Naive thymus-derived CD4-positive, alpha-beta T cell (primary cell): ENCODE measurements at regions not wholly inside any gene's neighbourhood (a gene's known extent, or its start where the extent isn't known, plus 50 kb on each side); places are given as distances from the start of the nearest gene placed in this dataset.
"Not testable (repeated sequence)": the region's sequence is repeated elsewhere in the genome, so short reads cannot be mapped to it uniquely, and the experiment has no call there.

Source experiments
- ATAC-seq: fragments of 150-1000 bp; cut with Tn5 transposase; 2 replicates; pipeline ENCODE4 v1.10.0; 2021; ENCODE audit warnings: mild to moderate bottlenecking, moderate library complexity
- CTCF ChIA-PET: fragments of 350-600 bp; sonication (Branson Sonifier 250); formaldehyde crosslinking; loops from one replicate; lab custom pipeline; 2021; ENCODE audit warnings: antibody characterized with exemption; lab: Charles Lee
- POLR2A ChIA-PET: fragments of 350-600 bp; sonication (Branson Sonifier 250); formaldehyde crosslinking; loops from one replicate; lab custom pipeline; 2021; ENCODE audit warnings: antibody characterized with exemption, inconsistent platforms; lab: Charles Lee
- DNase-seq, 9 donors: peaks; one replicate each; pipeline versions ENCODE4 v3.0.0 to v3.0.0-alpha.2; 2020 to 2022; ENCODE audit warnings: mixed read lengths in 1 of 9
- H3K27ac ChIP-seq: one replicate; pipeline ENCODE4 v1.7.0; 2013; ENCODE audit warnings: mild to moderate bottlenecking, low read depth, low read length, moderate library complexity
- H3K27me3 ChIP-seq, 2 donors: one replicate each; pipeline ENCODE4 v1.7.0; 2013; ENCODE audit warnings: low read length in 2 of 2, mild to moderate bottlenecking in 2 of 2, moderate library complexity in 2 of 2; ENCODE audit not compliant: control insufficient read depth in 2 of 2, insufficient read depth in 2 of 2
- H3K36me3 ChIP-seq, 3 experiments: 1 replicate in 2 of 3; 2 replicates in 1 of 3; pipeline ENCODE4 v1.7.0; 2013; ENCODE audit warnings: low read length in 3 of 3, mild to moderate bottlenecking in 3 of 3, moderate library complexity in 1 of 3; ENCODE audit not compliant: insufficient read depth in 3 of 3, control insufficient read depth in 2 of 3
- H3K4me1 ChIP-seq, 2 donors: one replicate each; pipeline ENCODE4 v1.7.0; 2013; ENCODE audit warnings: low read length in 2 of 2, mild to moderate bottlenecking in 2 of 2, moderate library complexity in 1 of 2; ENCODE audit not compliant: control insufficient read depth in 2 of 2, insufficient read depth in 2 of 2
- H3K4me3 ChIP-seq: 2 replicates; pipeline ENCODE4 v1.7.0; 2013; ENCODE audit warnings: mild to moderate bottlenecking, low read length
- H3K9me3 ChIP-seq, 3 experiments: 1 replicate in 2 of 3; 2 replicates in 1 of 3; pipeline ENCODE4 v1.7.0; 2013; ENCODE audit warnings: low read length in 3 of 3; ENCODE audit not compliant: control insufficient read depth in 2 of 3
- H3K27ac Mint-ChIP-seq, 9 donors: one replicate each; pipeline ENCODE4 v1.8.0; 2020 to 2022; ENCODE audit warnings: mixed read lengths in 9 of 9, mild to moderate bottlenecking in 8 of 9, moderate library complexity in 5 of 9, inconsistent platforms in 2 of 9
- H3K27me3 Mint-ChIP-seq, 5 donors: one replicate each; pipeline ENCODE4 v1.8.0; 2021 to 2022; ENCODE audit warnings: mixed read lengths in 5 of 5, mild to moderate bottlenecking in 1 of 5
- H3K36me3 Mint-ChIP-seq, 5 donors: one replicate each; pipeline ENCODE4 v1.8.0; 2020 to 2022; ENCODE audit warnings: mixed read lengths in 5 of 5, mild to moderate bottlenecking in 3 of 5, inconsistent platforms in 1 of 5
- H3K4me1 Mint-ChIP-seq, 7 donors: one replicate each; pipeline ENCODE4 v1.8.0; 2020 to 2022; ENCODE audit warnings: mixed read lengths in 7 of 7, mild to moderate bottlenecking in 3 of 7, inconsistent platforms in 1 of 7
- H3K4me3 Mint-ChIP-seq, 10 donors: one replicate each; pipeline ENCODE4 v1.8.0; 2020 to 2022; ENCODE audit warnings: mild to moderate bottlenecking in 10 of 10, mixed read lengths in 10 of 10, moderate library complexity in 6 of 10, inconsistent platforms in 2 of 10
- H3K9me3 Mint-ChIP-seq, 11 donors: one replicate each; pipeline ENCODE4 v1.8.0; 2020 to 2022; ENCODE audit warnings: mixed read lengths in 11 of 11, mild to moderate bottlenecking in 4 of 11, inconsistent platforms in 1 of 11, moderate library complexity in 1 of 11
- intact Hi-C, 2 donors: fragments of 100-400 bp; cut with micrococcal nuclease; formaldehyde crosslinking; loops; one replicate each; pipeline ENCODE4 v1.15.1; 2023

- no peak overlapping the region for H3K27ac Mint-ChIP-seq
- Histone ChIP-seq H3K27ac (no peak overlapping the region), H3K4me3 (no peak overlapping the region), H3K9me3 (no peaks in the 10 kb centered on the region), H3K36me3 (no peaks in the 10 kb centered on the region), H3K4me1 (no peaks in the 10 kb centered on the region), H3K27me3 (no peaks in the 10 kb centered on the region)
- H3K4me3 Mint-ChIP-seq, result no peak overlapping the region
- H3K27me3 Mint-ChIP-seq, result peaks cover 0 to 5% (median 4%) of the 10 kb centered on the region in 5 donors
- DNase-seq, result no peak
- ChIA-PET CTCF (no interaction called here), POLR2A (no interaction called here)
- ATAC-seq, result no peak
- intact Hi-C loops, result no loop called here
- H3K4me1 Mint-ChIP-seq, result no peaks in the 10 kb centered on the region
- no peaks in the 10 kb centered on the region for H3K36me3 Mint-ChIP-seq
- peaks cover 0 to 2% (median 0%) of the 10 kb centered on the region in 11 donors for H3K9me3 Mint-ChIP-seq
These were observed 62.4 kb upstream of the P3H2 start for GRCh38 chr3:190183121-190183520.

GRCh38 chr3:190182418-190183043, 61.8 kb upstream of the P3H2 start:
- Mint-ChIP-seq H3K36me3 (no peaks in the 10 kb centered on the region), H3K4me3 (no peak overlapping the region), H3K27ac (no peak overlapping the region), H3K27me3 (peaks cover 0 to 5% (median 4%) of the 10 kb centered on the region in 5 donors), H3K4me1 (no peaks in the 10 kb centered on the region), H3K9me3 (peaks cover 0 to 2% (median 0%) of the 10 kb centered on the region in 11 donors)
- intact Hi-C loops, result no loop called here
- ChIA-PET CTCF (no interaction called here), POLR2A (no interaction called here)
- Histone ChIP-seq H3K4me3 (no peak overlapping the region), H3K4me1 (no peaks in the 10 kb centered on the region), H3K36me3 (no peaks in the 10 kb centered on the region), H3K27ac (no peak overlapping the region), H3K27me3 (no peaks in the 10 kb centered on the region), H3K9me3 (no peaks in the 10 kb centered on the region)
- no peak for ATAC-seq
- DNase-seq, result no peak

GRCh38 chr3:190180268-190180667, 59.6 kb upstream of the P3H2 start:
- no peak for ATAC-seq
- POLR2A ChIA-PET, result no interaction called here

GRCh38 chr3:190178779-190179178, 58.1 kb upstream of the P3H2 start:
- Histone ChIP-seq H3K27me3 (no peaks in the 10 kb centered on the region), H3K4me3 (no peak overlapping the region), H3K27ac (no peak overlapping the region), H3K4me1 (no peaks in the 10 kb centered on the region), H3K9me3 (no peaks in the 10 kb centered on the region), H3K36me3 (no peaks in the 10 kb centered on the region)
- CTCF ChIA-PET, result no interaction called here
- Mint-ChIP-seq H3K36me3 (no peaks in the 10 kb centered on the region), H3K4me3 (no peak overlapping the region), H3K9me3 (peaks cover 0 to 7% (median 0%) of the 10 kb centered on the region in 11 donors), H3K27ac (no peak overlapping the region), H3K4me1 (peaks cover 0 to 6% (median 0%) of the 10 kb centered on the region in 7 donors), H3K27me3 (peaks cover 9 to 26% (median 21%) of the 10 kb centered on the region in 5 donors)
- POLR2A ChIA-PET, result no interaction called here
- no peak for DNase-seq
- no peak for ATAC-seq
- intact Hi-C loops, result no loop called here

More at GRCh38 chr3:190180268-190180667, 59.6 kb upstream of the P3H2 start:
- H3K4me1 Mint-ChIP-seq, result peaks cover 0 to 6% (median 0%) of the 10 kb centered on the region in 7 donors
- Histone ChIP-seq H3K4me3 (no peak overlapping the region), H3K27me3 (no peaks in the 10 kb centered on the region), H3K9me3 (no peaks in the 10 kb centered on the region), H3K36me3 (no peaks in the 10 kb centered on the region), H3K4me1 (no peaks in the 10 kb centered on the region), H3K27ac (no peak overlapping the region)
- H3K4me3 Mint-ChIP-seq, result no peak overlapping the region
- H3K9me3 Mint-ChIP-seq, result peaks cover 0 to 7% (median 0%) of the 10 kb centered on the region in 11 donors
- no peak for DNase-seq
- CTCF ChIA-PET, result no interaction called here
- H3K27me3 Mint-ChIP-seq, result peaks cover 6 to 18% (median 12%) of the 10 kb centered on the region in 5 donors
- intact Hi-C loops, result no loop called here
- no peaks in the 10 kb centered on the region for H3K36me3 Mint-ChIP-seq
- H3K27ac Mint-ChIP-seq, result no peak overlapping the region

GRCh38 chr3:190176933-190177525, 56.3 kb upstream of the P3H2 start:
- H3K4me1 ChIP-seq, DNase-seq, H3K36me3 Mint-ChIP-seq, H3K36me3 ChIP-seq, H3K4me3 ChIP-seq, H3K9me3 ChIP-seq, POLR2A ChIA-PET, CTCF ChIA-PET, H3K4me1 Mint-ChIP-seq, ATAC-seq, H3K27ac Mint-ChIP-seq, H3K4me3 Mint-ChIP-seq, H3K9me3 Mint-ChIP-seq, H3K27ac ChIP-seq, intact Hi-C loops, H3K27me3 ChIP-seq: not testable (repeated sequence)
- H3K27me3 Mint-ChIP-seq, result peaks cover 9 to 30% (median 24%) of the 10 kb centered on the region in 5 donors

- ATAC-seq, H3K36me3 Mint-ChIP-seq, H3K9me3 ChIP-seq, POLR2A ChIA-PET, H3K4me1 ChIP-seq, H3K27ac Mint-ChIP-seq, H3K27me3 ChIP-seq, H3K4me3 ChIP-seq, intact Hi-C loops, H3K4me1 Mint-ChIP-seq, CTCF ChIA-PET, H3K36me3 ChIP-seq, DNase-seq, H3K27ac ChIP-seq, H3K9me3 Mint-ChIP-seq: not testable (repeated sequence)
- Mint-ChIP-seq H3K27me3 (peaks cover 9 to 34% (median 22%) of the 10 kb centered on the region in 5 donors), H3K4me3 (peak overlapping the region in 1 of 10 donors; percentile 43)
These were observed 55.4 kb upstream of the P3H2 start for GRCh38 chr3:190176106-190176505.

- H3K4me1 ChIP-seq, result no peaks in the 10 kb centered on the region
- H3K9me3 ChIP-seq, result no peaks in the 10 kb centered on the region
- peaks cover 0 to 7% (median 0%) of the 10 kb centered on the region in 11 donors for H3K9me3 Mint-ChIP-seq
- no peak overlapping the region for H3K27ac ChIP-seq
- peaks cover 0 to 6% (median 3%) of the 10 kb centered on the region in 7 donors for H3K4me1 Mint-ChIP-seq
- POLR2A ChIA-PET, result no interaction called here
- H3K27ac Mint-ChIP-seq, result no peak overlapping the region
- no peak overlapping the region for H3K4me3 Mint-ChIP-seq
- no peaks in the 10 kb centered on the region for H3K27me3 ChIP-seq
- intact Hi-C loops, result no loop called here
- ATAC-seq (no peak), DNase-seq (no peak)
- no peak overlapping the region for H3K4me3 ChIP-seq
- H3K36me3 ChIP-seq, result no peaks in the 10 kb centered on the region
- no peaks in the 10 kb centered on the region for H3K36me3 Mint-ChIP-seq
- CTCF ChIA-PET, result no interaction called here
- H3K27me3 Mint-ChIP-seq, result peaks cover 9 to 34% (median 22%) of the 10 kb centered on the region in 5 donors
These were observed 54.8 kb upstream of the P3H2 start for GRCh38 chr3:190175490-190175889.
